NCI-H146 (cell line): ENCODE measurements at regions not wholly inside any gene's neighbourhood (a gene's known extent, or its start where the extent isn't known, plus 50 kb on each side); places are given as distances from the start of the nearest gene placed in this dataset.

Experiments
- DNase-seq: peaks from one replicate; lab custom pipeline; 2025; lab: John Stamatoyannopoulos, UW

- no peak for DNase-seq
Measured at GRCh38 chr20:17858450-17859001, 110.1 kb downstream of the SNX5 start.

GRCh38 chr20:17857639-17858449 is 110.8 kb downstream of the SNX5 start:
- no peak for DNase-seq

GRCh38 chr20:17856837-17857605 is 111.6 kb downstream of the SNX5 start:
- no peak for DNase-seq

- DNase-seq: no peak
Measured at GRCh38 chr20:17856024-17856564, 112.5 kb downstream of the SNX5 start.

GRCh38 chr20:17854307-17854903 is 114.2 kb downstream of the SNX5 start:
- DNase-seq: peak; percentile 20

- DNase-seq: no peak
Measured at GRCh38 chr20:17852323-17852722, 116.3 kb downstream of the SNX5 start.

- DNase-seq: no peak
Measured at GRCh38 chr20:17850684-17851026, 117.9 kb downstream of the SNX5 start.

- DNase-seq: no peak
Measured at GRCh38 chr20:17849901-17850683, 118.5 kb downstream of the SNX5 start.

GRCh38 chr20:17849138-17849900 is 119.3 kb downstream of the SNX5 start:
- DNase-seq: no peak

GRCh38 chr20:17848249-17849048 is 120.1 kb downstream of the SNX5 start:
- peak; percentile 16 for DNase-seq

GRCh38 chr20:17845701-17846475 is 122.7 kb downstream of the SNX5 start:
- no peak for DNase-seq

GRCh38 chr20:17844549-17845298 is 123.9 kb downstream of the SNX5 start:
- no peak for DNase-seq

- no peak for DNase-seq
Measured at GRCh38 chr20:17844133-17844429, 124.5 kb downstream of the SNX5 start.

- no peak for DNase-seq
Measured at GRCh38 chr20:17843246-17844132, 125.1 kb downstream of the SNX5 start.

GRCh38 chr20:17841751-17842215 is 126.8 kb downstream of the SNX5 start:
- no peak for DNase-seq

GRCh38 chr20:17840423-17840822 is 128.2 kb downstream of the SNX5 start:
- DNase-seq: no peak

GRCh38 chr20:17838921-17839320 is 129.7 kb downstream of the SNX5 start:
- no peak for DNase-seq

GRCh38 chr20:17837179-17837578 is 131.4 kb downstream of the SNX5 start:
- no peak for DNase-seq
